A549 (cell line): ENCODE measurements at regions not wholly inside any gene's neighbourhood (a gene's known extent, or its start where the extent isn't known, plus 50 kb on each side); places are given as distances from the start of the nearest gene placed in this dataset.

Source experiments
- ATAC-seq, 2 experiments: fragments of 200-7000 bp in 1 of 2; fragments of >200 bp in 1 of 2; cut with Nextera tagmentation in 1 of 2; cut with Tn5 transposase in 1 of 2; 3 replicates each; pipeline versions ENCODE4 v1.8.0 to v1.9.1; 2018 to 2020; ENCODE audit warnings: mild to moderate bottlenecking in 1 of 2, moderate library complexity in 1 of 2
- CTCF ChIA-PET: fragments of 300-600 bp; sonication (Branson Sonifier 250); formaldehyde crosslinking; extraction: SDS; loops from one replicate; lab custom pipeline; 2021; ENCODE audit warnings: antibody characterized with exemption, inconsistent platforms; lab: Yijun Ruan, JAX
- POLR2A ChIA-PET: fragments of 350-600 bp; formaldehyde crosslinking; extraction: SDS; loops from one replicate; lab custom pipeline; 2021; ENCODE audit warnings: antibody characterized with exemption, inconsistent platforms; lab: Yijun Ruan, JAX
- DNase-seq, 2 experiments: peaks; one replicate each; pipeline versions ENCODE4 v3.0.0 to v3.0.0-alpha.2; 2011 to 2016; ENCODE audit warnings: low read depth in 1 of 2, low spot score in 1 of 2
- FAIRE-seq: peaks from 2 replicates; lab custom pipeline; 2011; peaks lifted over from hg19 to GRCh38; lab: Jason Lieb, UNC
- H3K27ac ChIP-seq, 2 experiments: fragments of >200 bp; sonication (Bioruptor Twin); formaldehyde crosslinking; 3 replicates each; pipeline ENCODE4 v1.5.1; 2016 to 2017
- H3K4me1 ChIP-seq: fragments of >200 bp; sonication (Bioruptor Twin); formaldehyde crosslinking; 3 replicates; pipeline ENCODE4 v1.6.1; 2016
- H3K4me2 ChIP-seq: fragments of >200 bp; sonication (Bioruptor Twin); formaldehyde crosslinking; 3 replicates; pipeline ENCODE4 v1.6.1; 2016
- H3K4me3 ChIP-seq: fragments of >200 bp; sonication (Bioruptor Twin); formaldehyde crosslinking; 3 replicates; pipeline ENCODE4 v1.5.1; 2016
- H3K9me3 ChIP-seq: fragments of >200 bp; sonication (Bioruptor Twin); formaldehyde crosslinking; 3 replicates; pipeline ENCODE4 v1.6.1; 2016
- BHLHE40 ChIP-seq: IDR thresholded peaks from 2 replicates; pipeline ENCODE4 v1.6.1; 2012; ENCODE audit warnings: low read depth, low read length, inconsistent platforms
- CBX8 ChIP-seq: fragments of 200-600 bp; sonication (generic); IDR thresholded peaks from 2 replicates; pipeline ENCODE4 v1.6.1; 2016
- CEBPB ChIP-seq, 2 experiments: fragments of >200 bp in 1 of 2; sonication (Bioruptor Twin) in 1 of 2; formaldehyde crosslinking in 1 of 2; IDR thresholded peaks; 2 replicates each; pipeline ENCODE4 v1.6.1; 2012 to 2016
- CHD4 ChIP-seq: fragments of 200-600 bp; sonication (generic); IDR thresholded peaks from 2 replicates; pipeline ENCODE4 v1.6.1; 2016; ENCODE audit warnings: antibody characterized with exemption, mild to moderate bottlenecking, borderline replicate concordance
- EHF ChIP-seq: fragments of 250-450 bp; sonication (Bioruptor Pico); IDR thresholded peaks from 2 replicates; pipeline ENCODE4 v1.5.0; 2020; ENCODE audit warnings: mild to moderate bottlenecking
- EP300 ChIP-seq, 2 experiments: fragments of >200 bp; sonication (Bioruptor Twin); formaldehyde crosslinking; IDR thresholded peaks; 2 replicates in 1 of 2; 3 replicates in 1 of 2; pipeline ENCODE4 v1.6.1; 2016 to 2017
- FOSL2 ChIP-seq, 2 experiments: fragments of 450-650 bp in 1 of 2; fragments of >200 bp in 1 of 2; sonication (Bioruptor Twin) in 1 of 2; formaldehyde crosslinking; IDR thresholded peaks; 2 replicates each; pipeline versions ENCODE4 v1.5.0 to v1.6.1; 2016 to 2020; ENCODE audit warnings: mild to moderate bottlenecking in 1 of 2, moderate library complexity in 1 of 2
- HOXB13 ChIP-seq: fragments of 250-450 bp; sonication (Bioruptor Pico); IDR thresholded peaks from 2 replicates; pipeline ENCODE4 v1.5.0; 2020; ENCODE audit warnings: low read depth, mild to moderate bottlenecking, moderate library complexity
- HOXB5 ChIP-seq: fragments of 250-450 bp; sonication (Bioruptor Pico); IDR thresholded peaks from 2 replicates; pipeline ENCODE4 v1.5.0; 2020; ENCODE audit warnings: mild to moderate bottlenecking, moderate library complexity
- JUN ChIP-seq, 2 experiments: fragments of >200 bp; sonication (Bioruptor Twin); formaldehyde crosslinking; IDR thresholded peaks; 2 replicates in 1 of 2; 3 replicates in 1 of 2; pipeline ENCODE4 v1.6.1; 2016 to 2017
- JUNB ChIP-seq: fragments of >200 bp; sonication (Bioruptor Twin); formaldehyde crosslinking; IDR thresholded peaks from 2 replicates; pipeline ENCODE4 v1.6.1; 2016
- KDM1A ChIP-seq: fragments of 200-600 bp; sonication (generic); IDR thresholded peaks from 2 replicates; pipeline ENCODE4 v1.6.1; 2016; ENCODE audit warnings: low read depth, mild to moderate bottlenecking
- MYC ChIP-seq: IDR thresholded peaks from 2 replicates; pipeline ENCODE4 v1.6.1; 2012; ENCODE audit warnings: mild to moderate bottlenecking, inconsistent platforms, low read length, improper control_type of control experiment, borderline replicate concordance
- NFE2L2 ChIP-seq: fragments of 150-350 bp; conservative IDR thresholded peaks from 2 replicates; pipeline ENCODE4 v1.6.1; 2014; ENCODE audit warnings: low read length
- NR3C1 ChIP-seq: fragments of >200 bp; sonication (Bioruptor Twin); formaldehyde crosslinking; IDR thresholded peaks from 3 replicates; pipeline ENCODE4 v1.6.1; 2017
- PHF8 ChIP-seq: fragments of 200-600 bp; sonication (generic); IDR thresholded peaks from 2 replicates; pipeline ENCODE4 v1.6.1; 2016; ENCODE audit warnings: low read depth, mild to moderate bottlenecking, antibody characterized with exemption, moderate library complexity, borderline replicate concordance
- POLR2AphosphoS2 ChIP-seq: conservative IDR thresholded peaks from 2 replicates; pipeline ENCODE4 v1.6.1; 2012; ENCODE audit warnings: low read length, improper control_type of control experiment, inconsistent platforms
- RAD21 ChIP-seq, 2 experiments: fragments of >200 bp in 1 of 2; sonication (Bioruptor Twin) in 1 of 2; formaldehyde crosslinking in 1 of 2; IDR thresholded peaks in 1 of 2; conservative IDR thresholded peaks in 1 of 2; 2 replicates in 1 of 2; 3 replicates in 1 of 2; pipeline ENCODE4 v1.6.1; 2012 to 2018; ENCODE audit warnings: inconsistent platforms in 1 of 2
- RARB ChIP-seq: fragments of 250-450 bp; sonication (Bioruptor Pico); IDR thresholded peaks from 2 replicates; pipeline ENCODE4 v1.8.0; 2021; ENCODE audit warnings: mild to moderate bottlenecking, moderate library complexity
- RCOR1 ChIP-seq: fragments of 150-350 bp; IDR thresholded peaks from 2 replicates; pipeline ENCODE4 v1.6.1; 2014; ENCODE audit warnings: antibody characterized with exemption, low read length, low read depth
- RFX5 ChIP-seq: fragments of 450-650 bp; IDR thresholded peaks from 2 replicates; pipeline ENCODE4 v1.7.1; 2014; ENCODE audit warnings: antibody characterized with exemption, mild to moderate bottlenecking, moderate library complexity
- ZFP36 ChIP-seq: fragments of 450-650 bp; IDR thresholded peaks from 2 replicates; pipeline ENCODE4 v1.6.1; 2014; ENCODE audit warnings: borderline replicate concordance; ENCODE audit not compliant: partially characterized antibody
- ZNF302 ChIP-seq: fragments of 250-450 bp; sonication (Bioruptor Pico); IDR thresholded peaks from 2 replicates; pipeline ENCODE4 v1.9.0; 2021; ENCODE audit warnings: inconsistent platforms, mild to moderate bottlenecking, moderate library complexity
- ZSCAN20 ChIP-seq: fragments of 250-450 bp; sonication (Bioruptor Pico); IDR thresholded peaks from 2 replicates; pipeline ENCODE4 v1.8.0; 2022; ENCODE audit warnings: mild to moderate bottlenecking, moderate library complexity
- WGBS: methylation state at CpG from one replicate; pipeline ENCODE4 v1.1.6; 2017; ENCODE audit errors: missing lambda C conversion rate; 5-methylcytosine and 5-hydroxymethylcytosine counted together
- TF ChIP-seq, protein P1 (sequence below): fragments of 250-450 bp; sonication (Bioruptor Pico); IDR thresholded peaks from 2 replicates; pipeline ENCODE4 v1.5.0; 2021; ENCODE audit warnings: mild to moderate bottlenecking, moderate library complexity, borderline replicate concordance
- TF ChIP-seq, protein P2 (sequence below): fragments of 200-600 bp; sonication (generic); IDR thresholded peaks from 2 replicates; pipeline ENCODE4 v1.6.1; 2016; ENCODE audit warnings: antibody characterized with exemption, mild to moderate bottlenecking, moderate library complexity
- TF ChIP-seq, protein P3 (sequence below): IDR thresholded peaks from 2 replicates; pipeline ENCODE4 v1.6.1; 2012
- TF ChIP-seq, protein P4 (sequence below): fragments of >200 bp; sonication (Bioruptor Twin); formaldehyde crosslinking; IDR thresholded peaks from 2 replicates; pipeline ENCODE4 v1.6.1; 2016

DNA sequence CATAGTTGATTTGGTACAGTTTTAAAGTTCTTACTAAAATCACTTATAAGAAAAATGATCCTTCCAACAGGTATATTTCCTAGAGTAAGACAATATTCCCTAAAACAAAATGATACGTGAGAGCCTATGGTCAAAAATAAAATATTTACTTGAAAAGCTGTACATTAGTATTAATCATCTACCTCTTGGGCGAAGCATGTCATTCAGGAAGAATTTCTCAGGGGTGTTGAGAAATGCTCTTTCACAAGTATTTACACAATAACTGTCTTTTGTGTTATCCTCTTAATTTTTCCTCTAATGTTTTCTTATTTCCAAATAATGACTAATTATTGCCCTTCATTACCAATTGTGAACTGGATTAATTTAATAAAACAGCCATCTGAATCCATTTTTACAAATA, 466.3 kb downstream of the SATB2 start:
- Histone ChIP-seq H3K9me3 (no peaks in the 10 kb centered on the region; the same call in 2 of the 3 replicates), H3K4me1 (no peaks in the 10 kb centered on the region), H3K27ac (no peak overlapping the region), H3K4me3 (no peak overlapping the region), H3K4me2 (no peak overlapping the region)
- ATAC-seq (no peak), DNase-seq (no peak), FAIRE-seq (no peak)
- ChIA-PET CTCF (no interaction called here), POLR2A (no interaction called here)
- 5% methylated on average over 2 of the region's 2 CpGs for WGBS
- TF ChIP-seq RFX5, result no peak
- TF ChIP-seq PHF8, result no peak
- TF ChIP-seq, protein P1, sequence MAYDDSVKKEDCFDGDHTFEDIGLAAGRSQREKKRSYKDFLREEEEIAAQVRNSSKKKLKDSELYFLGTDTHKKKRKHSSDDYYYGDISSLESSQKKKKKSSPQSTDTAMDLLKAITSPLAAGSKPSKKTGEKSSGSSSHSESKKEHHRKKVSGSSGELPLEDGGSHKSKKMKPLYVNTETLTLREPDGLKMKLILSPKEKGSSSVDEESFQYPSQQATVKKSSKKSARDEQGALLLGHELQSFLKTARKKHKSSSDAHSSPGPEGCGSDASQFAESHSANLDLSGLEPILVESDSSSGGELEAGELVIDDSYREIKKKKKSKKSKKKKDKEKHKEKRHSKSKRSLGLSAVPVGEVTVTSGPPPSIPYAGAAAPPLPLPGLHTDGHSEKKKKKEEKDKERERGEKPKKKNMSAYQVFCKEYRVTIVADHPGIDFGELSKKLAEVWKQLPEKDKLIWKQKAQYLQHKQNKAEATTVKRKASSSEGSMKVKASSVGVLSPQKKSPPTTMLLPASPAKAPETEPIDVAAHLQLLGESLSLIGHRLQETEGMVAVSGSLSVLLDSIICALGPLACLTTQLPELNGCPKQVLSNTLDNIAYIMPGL, result no peak
- no peak for TF ChIP-seq CBX8
- no peak for TF ChIP-seq HOXB13
- TF ChIP-seq, protein P2, sequence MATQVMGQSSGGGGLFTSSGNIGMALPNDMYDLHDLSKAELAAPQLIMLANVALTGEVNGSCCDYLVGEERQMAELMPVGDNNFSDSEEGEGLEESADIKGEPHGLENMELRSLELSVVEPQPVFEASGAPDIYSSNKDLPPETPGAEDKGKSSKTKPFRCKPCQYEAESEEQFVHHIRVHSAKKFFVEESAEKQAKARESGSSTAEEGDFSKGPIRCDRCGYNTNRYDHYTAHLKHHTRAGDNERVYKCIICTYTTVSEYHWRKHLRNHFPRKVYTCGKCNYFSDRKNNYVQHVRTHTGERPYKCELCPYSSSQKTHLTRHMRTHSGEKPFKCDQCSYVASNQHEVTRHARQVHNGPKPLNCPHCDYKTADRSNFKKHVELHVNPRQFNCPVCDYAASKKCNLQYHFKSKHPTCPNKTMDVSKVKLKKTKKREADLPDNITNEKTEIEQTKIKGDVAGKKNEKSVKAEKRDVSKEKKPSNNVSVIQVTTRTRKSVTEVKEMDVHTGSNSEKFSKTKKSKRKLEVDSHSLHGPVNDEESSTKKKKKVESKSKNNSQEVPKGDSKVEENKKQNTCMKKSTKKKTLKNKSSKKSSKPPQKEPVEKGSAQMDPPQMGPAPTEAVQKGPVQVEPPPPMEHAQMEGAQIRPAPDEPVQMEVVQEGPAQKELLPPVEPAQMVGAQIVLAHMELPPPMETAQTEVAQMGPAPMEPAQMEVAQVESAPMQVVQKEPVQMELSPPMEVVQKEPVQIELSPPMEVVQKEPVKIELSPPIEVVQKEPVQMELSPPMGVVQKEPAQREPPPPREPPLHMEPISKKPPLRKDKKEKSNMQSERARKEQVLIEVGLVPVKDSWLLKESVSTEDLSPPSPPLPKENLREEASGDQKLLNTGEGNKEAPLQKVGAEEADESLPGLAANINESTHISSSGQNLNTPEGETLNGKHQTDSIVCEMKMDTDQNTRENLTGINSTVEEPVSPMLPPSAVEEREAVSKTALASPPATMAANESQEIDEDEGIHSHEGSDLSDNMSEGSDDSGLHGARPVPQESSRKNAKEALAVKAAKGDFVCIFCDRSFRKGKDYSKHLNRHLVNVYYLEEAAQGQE, result no peak
- TF ChIP-seq, protein P3, sequence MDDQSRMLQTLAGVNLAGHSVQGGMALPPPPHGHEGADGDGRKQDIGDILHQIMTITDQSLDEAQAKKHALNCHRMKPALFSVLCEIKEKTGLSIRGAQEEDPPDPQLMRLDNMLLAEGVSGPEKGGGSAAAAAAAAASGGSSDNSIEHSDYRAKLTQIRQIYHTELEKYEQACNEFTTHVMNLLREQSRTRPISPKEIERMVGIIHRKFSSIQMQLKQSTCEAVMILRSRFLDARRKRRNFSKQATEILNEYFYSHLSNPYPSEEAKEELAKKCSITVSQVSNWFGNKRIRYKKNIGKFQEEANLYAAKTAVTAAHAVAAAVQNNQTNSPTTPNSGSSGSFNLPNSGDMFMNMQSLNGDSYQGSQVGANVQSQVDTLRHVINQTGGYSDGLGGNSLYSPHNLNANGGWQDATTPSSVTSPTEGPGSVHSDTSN, result no peak
- no peak for TF ChIP-seq NFE2L2
- TF ChIP-seq JUN (IDR thresholded peaks at IDR 0.05), result no peak
- TF ChIP-seq EHF (CRISPR knock-in tag), result no peak
- TF ChIP-seq JUNB, result no peak
- no peak for TF ChIP-seq ZSCAN20 (CRISPR knock-in tag)
- TF ChIP-seq CEBPB (IDR thresholded peaks at IDR 0.05), result no peak

DNA sequence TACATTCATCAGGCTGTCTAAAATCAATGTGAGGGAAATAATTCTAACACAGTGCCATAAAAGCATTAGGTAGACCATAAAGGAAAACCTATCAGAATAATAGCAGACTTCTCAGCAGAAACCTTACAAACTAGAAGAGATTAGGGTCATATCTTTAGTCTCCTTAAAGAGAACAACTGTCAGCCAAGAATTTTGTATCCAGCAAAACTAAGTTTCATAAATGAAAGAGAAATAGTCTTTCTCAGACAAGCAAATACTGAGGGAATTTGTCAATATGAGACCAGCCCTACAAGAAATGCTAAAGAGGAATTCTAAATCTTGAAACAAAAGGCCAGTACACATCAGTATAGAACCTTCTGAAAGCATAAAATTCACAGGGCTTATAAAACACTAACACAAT, 482.0 kb downstream of the SATB2 start:
- ATAC-seq (no peak), FAIRE-seq (no peak), DNase-seq (no peak)
- CTCF ChIA-PET, result no interaction called here
- Histone ChIP-seq H3K4me1 (no peaks in the 10 kb centered on the region), H3K9me3 (no peaks in the 10 kb centered on the region), H3K27ac (no peak overlapping the region), H3K4me2 (no peak overlapping the region), H3K4me3 (no peak overlapping the region)
- POLR2A ChIA-PET, result no interaction called here
- TF ChIP-seq, protein P2, result no peak
- TF ChIP-seq RCOR1 (no peak), EP300 (IDR thresholded peaks at IDR 0.05) (no peak), KDM1A (no peak), ZNF302 (no peak), POLR2AphosphoS2 (no peak), BHLHE40 (no peak), ZFP36 (no peak), MYC (no peak), FOSL2 (IDR thresholded peaks at IDR 0.05) (no peak), FOSL2 (CRISPR knock-in tag; IDR thresholded peaks at IDR 0.05) (no peak), CHD4 (no peak), HOXB5 (no peak), NFE2L2 (no peak), RARB (no peak), RAD21 (conservative IDR thresholded peaks at IDR 0.05 in 1 of 2, IDR thresholded peaks at IDR 0.05 in 1 of 2) (no peak), NR3C1 (no peak)
- TF ChIP-seq, protein P4, sequence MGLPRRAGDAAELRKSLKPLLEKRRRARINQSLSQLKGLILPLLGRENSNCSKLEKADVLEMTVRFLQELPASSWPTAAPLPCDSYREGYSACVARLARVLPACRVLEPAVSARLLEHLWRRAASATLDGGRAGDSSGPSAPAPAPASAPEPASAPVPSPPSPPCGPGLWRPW, result no peak
